Left lung (tissue), 4 donors: ENCODE measurements at regions not wholly inside any gene's neighbourhood (a gene's known extent, or its start where the extent isn't known, plus 50 kb on each side); places are given as distances from the start of the nearest gene placed in this dataset.
A peak's percentile ranks its signal among the peaks of the same experiment; 100 is the strongest.
"Not testable (repeated sequence)": the region's sequence is repeated elsewhere in the genome, so short reads cannot be mapped to it uniquely, and the experiment has no call there.

Experiments used
- ATAC-seq: fragments of 200-7000 bp; cut with Tn5 transposase; one replicate; pipeline ENCODE4 v1.9.1; 2020; ENCODE audit warnings: moderate library complexity
- DNase-seq, 4 donors: peaks; one replicate each; pipeline ENCODE4 v3.0.0-alpha.2; 2013 to 2020
- H3K27ac ChIP-seq, 2 donors: fragments of 200-600 bp; sonication (generic) in 1 of 2; one replicate each; pipeline versions ENCODE4 v1.5.0 to v1.8.0; 2020 to 2021
- H3K27me3 ChIP-seq, 2 donors: fragments of 200-600 bp; sonication (generic) in 1 of 2; one replicate each; pipeline versions ENCODE4 v1.5.0 to v1.8.0; 2020 to 2021
- H3K36me3 ChIP-seq, 2 donors: fragments of 200-600 bp; sonication (generic) in 1 of 2; one replicate each; pipeline versions ENCODE4 v1.5.0 to v1.8.0; 2020 to 2021
- H3K4me1 ChIP-seq, 2 donors: fragments of 200-600 bp; one replicate each; pipeline ENCODE4 v1.8.0; 2021
- H3K4me3 ChIP-seq, 2 donors: fragments of 200-600 bp; sonication (generic) in 1 of 2; one replicate each; pipeline versions ENCODE4 v1.5.0 to v1.8.0; 2020 to 2021; ENCODE audit warnings: mild to moderate bottlenecking in 1 of 2
- H3K9me3 ChIP-seq, 2 donors: fragments of 200-600 bp; sonication (generic) in 1 of 2; one replicate each; pipeline versions ENCODE4 v1.5.0 to v1.8.0; 2020 to 2021
- intact Hi-C, 2 donors: fragments of 100-400 bp; cut with DNase I; formaldehyde crosslinking; loops; one replicate each; pipeline versions ENCODE4 v1.11.2 to v1.14.2; 2022
- TF ChIP-seq, protein P1 (sequence below), 2 donors: fragments of 200-600 bp; sonication (generic) in 1 of 2; IDR thresholded peaks; one replicate each; pipeline versions ENCODE4 v1.5.0 to v1.8.0; 2021; ENCODE audit warnings: antibody characterized with exemption in 2 of 2
- donor health status: DM: no; HTN: yes; CAD: no.
- donor health status: DM: no; HTN: no; CAD: no.

DNA sequence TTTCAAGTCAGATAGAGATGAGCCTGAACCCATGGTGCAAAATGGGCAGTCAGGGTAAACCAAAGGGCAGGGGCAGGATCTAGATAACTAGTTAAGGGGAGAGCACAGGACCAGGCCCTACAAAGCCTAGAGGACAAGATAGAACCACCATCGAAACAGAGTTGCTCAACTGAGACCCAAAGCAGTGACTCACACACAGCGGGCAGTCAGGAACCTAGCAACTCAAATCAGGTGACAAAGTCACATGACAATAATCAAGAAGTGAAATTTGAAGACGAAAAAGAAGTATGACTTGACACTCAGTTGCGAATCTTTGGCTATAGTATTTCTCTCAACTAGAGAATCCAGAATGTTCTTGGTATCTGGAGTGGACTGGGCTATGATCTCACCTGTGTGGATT, 136.0 kb upstream of the PTPRG start:
- ATAC-seq = no peak
- Histone ChIP-seq H3K27me3 (no peaks in the 10 kb centered on the region), H3K4me3 (no peak overlapping the region), H3K36me3 (no peaks in the 10 kb centered on the region), H3K27ac (no peak overlapping the region), H3K9me3 (no peaks in the 10 kb centered on the region), H3K4me1 (no peaks in the 10 kb centered on the region)
- no peak for DNase-seq
- intact Hi-C loops = no loop called here
- TF ChIP-seq, protein P1, sequence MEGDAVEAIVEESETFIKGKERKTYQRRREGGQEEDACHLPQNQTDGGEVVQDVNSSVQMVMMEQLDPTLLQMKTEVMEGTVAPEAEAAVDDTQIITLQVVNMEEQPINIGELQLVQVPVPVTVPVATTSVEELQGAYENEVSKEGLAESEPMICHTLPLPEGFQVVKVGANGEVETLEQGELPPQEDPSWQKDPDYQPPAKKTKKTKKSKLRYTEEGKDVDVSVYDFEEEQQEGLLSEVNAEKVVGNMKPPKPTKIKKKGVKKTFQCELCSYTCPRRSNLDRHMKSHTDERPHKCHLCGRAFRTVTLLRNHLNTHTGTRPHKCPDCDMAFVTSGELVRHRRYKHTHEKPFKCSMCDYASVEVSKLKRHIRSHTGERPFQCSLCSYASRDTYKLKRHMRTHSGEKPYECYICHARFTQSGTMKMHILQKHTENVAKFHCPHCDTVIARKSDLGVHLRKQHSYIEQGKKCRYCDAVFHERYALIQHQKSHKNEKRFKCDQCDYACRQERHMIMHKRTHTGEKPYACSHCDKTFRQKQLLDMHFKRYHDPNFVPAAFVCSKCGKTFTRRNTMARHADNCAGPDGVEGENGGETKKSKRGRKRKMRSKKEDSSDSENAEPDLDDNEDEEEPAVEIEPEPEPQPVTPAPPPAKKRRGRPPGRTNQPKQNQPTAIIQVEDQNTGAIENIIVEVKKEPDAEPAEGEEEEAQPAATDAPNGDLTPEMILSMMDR (IDR thresholded peaks at IDR 0.05) = no peak

DNA sequence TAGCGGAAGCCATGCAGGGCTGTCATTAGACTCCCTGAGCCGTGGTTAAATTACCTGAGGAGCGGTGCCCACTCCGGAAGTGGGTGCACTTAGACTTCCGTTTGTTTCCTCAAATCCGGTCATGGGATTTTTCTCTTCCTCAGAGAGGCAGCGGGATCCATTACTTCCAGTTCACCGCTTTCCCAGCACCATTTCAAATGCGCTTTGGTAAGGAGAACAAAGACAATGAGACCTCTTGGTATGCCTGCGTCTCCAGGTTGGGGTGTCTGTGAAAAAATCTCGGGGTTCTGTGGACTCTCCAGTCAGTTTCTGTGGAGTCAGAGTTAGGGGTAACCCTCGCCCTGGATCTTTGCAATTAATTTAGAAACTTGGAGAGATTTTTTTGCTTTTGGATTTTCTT, 132.3 kb upstream of the PTPRG start:
- H3K27me3 ChIP-seq = no peaks in the 10 kb centered on the region
- H3K9me3 ChIP-seq = no peaks in the 10 kb centered on the region
- H3K36me3 ChIP-seq = no peaks in the 10 kb centered on the region
- no peaks in the 10 kb centered on the region for H3K4me1 ChIP-seq
- H3K27ac ChIP-seq = no peak overlapping the region
- DNase-seq (no peak), ATAC-seq (no peak)
- H3K4me3 ChIP-seq = no peak overlapping the region
- intact Hi-C loops = no loop called here
- TF ChIP-seq, protein P1 (IDR thresholded peaks at IDR 0.05) = no peak

GRCh38 chr3:61434901-61435300, 126.5 kb upstream of the PTPRG start:
- H3K9me3 ChIP-seq, H3K4me1 ChIP-seq, intact Hi-C loops, H3K27ac ChIP-seq, H3K36me3 ChIP-seq, H3K27me3 ChIP-seq, H3K4me3 ChIP-seq, ATAC-seq: not testable (repeated sequence)
- DNase-seq = peak in 1 of 4 donors; percentile 55

DNA sequence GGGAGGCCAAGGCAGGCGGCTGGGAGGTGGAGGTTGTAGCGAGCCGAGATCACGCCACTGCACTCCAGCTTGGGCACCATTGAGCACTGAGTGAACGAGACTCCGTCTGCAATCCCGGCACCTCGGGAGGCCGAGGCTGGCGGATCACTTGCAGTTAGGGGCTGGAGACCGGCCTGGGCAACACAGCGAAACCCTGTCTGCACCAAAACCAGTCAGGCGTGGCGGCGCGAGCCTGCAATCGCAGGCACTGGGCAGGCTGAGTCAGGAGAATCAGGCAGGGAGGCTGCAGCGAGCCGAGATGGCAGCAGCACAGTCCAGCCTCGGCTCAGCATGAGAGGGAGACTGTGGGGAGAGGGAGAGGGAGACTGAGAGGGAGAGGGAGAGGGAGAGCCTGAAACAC, 126.0 kb upstream of the PTPRG start:
- ATAC-seq, H3K27ac ChIP-seq, intact Hi-C loops, H3K27me3 ChIP-seq, H3K36me3 ChIP-seq, DNase-seq, H3K4me1 ChIP-seq, H3K4me3 ChIP-seq, H3K9me3 ChIP-seq: not testable (repeated sequence)

DNA sequence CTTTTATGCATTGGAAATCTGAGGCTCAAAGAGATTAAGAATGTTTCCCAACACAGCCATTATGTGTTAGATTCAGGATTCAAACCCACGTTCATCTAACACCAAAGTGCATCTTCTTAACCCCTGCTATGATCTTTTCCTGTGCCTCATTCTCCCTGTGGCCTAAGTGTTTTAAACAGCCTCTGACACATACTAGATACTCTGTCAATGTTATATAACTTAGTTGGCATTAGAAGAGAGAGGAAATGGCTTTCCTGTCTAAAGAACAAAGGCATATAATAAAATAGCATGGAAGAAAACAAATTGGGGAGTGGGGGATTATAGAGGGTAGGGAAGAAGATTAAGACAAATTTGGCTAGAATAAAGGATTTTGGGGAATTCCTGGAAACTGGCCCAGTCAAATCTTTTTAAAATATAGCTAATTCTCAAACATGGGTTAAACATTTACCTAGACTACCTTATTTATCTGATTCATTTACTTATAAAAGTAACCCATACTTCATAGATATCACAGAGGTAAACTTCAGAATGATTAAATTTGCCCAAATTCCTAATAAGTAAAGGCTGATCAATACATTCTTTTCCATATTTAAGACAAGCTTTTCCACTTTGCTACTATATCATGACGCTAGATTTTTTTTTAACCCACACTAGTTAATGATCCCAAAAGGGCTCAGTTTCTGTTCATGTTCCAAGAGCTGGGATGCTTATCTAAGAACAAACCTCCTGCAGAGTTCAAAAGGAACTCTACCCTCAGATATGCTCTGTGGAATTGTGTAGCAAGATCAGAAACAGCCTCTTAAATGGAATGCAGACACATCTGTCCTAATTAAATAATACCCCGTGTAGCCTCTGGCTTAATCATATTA, 122.9 kb upstream of the PTPRG start:
- no peak for ATAC-seq
- Histone ChIP-seq H3K36me3 (no peaks in the 10 kb centered on the region), H3K4me3 (no peak overlapping the region), H3K9me3 (no peaks in the 10 kb centered on the region), H3K4me1 (no peaks in the 10 kb centered on the region), H3K27ac (no peak overlapping the region), H3K27me3 (no peaks in the 10 kb centered on the region)
- intact Hi-C loops = no loop called here
- no peak for DNase-seq
- TF ChIP-seq, protein P1 (IDR thresholded peaks at IDR 0.05) = no peak

DNA sequence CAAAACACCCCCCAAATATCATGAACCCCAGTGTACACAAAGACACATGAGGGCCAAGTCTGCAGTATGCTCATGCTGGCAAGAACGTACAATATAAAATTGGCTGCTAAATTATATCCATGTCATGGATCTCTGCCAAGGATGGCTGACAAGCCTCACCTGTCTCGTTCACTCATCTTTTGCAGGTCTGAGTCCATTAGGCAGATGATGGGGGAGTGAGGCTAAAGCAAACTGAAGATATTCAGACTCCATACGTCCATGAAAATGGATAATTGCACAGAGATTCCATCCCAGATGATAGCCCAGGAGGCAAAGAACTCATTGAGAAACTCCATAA, 122.3 kb upstream of the PTPRG start:
- Histone ChIP-seq H3K27ac (no peak overlapping the region), H3K36me3 (no peaks in the 10 kb centered on the region), H3K4me3 (no peak overlapping the region), H3K27me3 (no peaks in the 10 kb centered on the region), H3K4me1 (no peaks in the 10 kb centered on the region), H3K9me3 (no peaks in the 10 kb centered on the region)
- intact Hi-C loops = no loop called here
- ATAC-seq (no peak), DNase-seq (no peak)
- TF ChIP-seq, protein P1 (IDR thresholded peaks at IDR 0.05) = no peak
